HepG2 (cell line): ENCODE measurements at regions not wholly inside any gene's neighbourhood (a gene's known extent, or its start where the extent isn't known, plus 50 kb on each side); places are given as distances from the start of the nearest gene placed in this dataset.

Source experiments
- CEBPB ChIP-seq: IDR thresholded peaks from 2 replicates; pipeline ENCODE4 v1.6.1; 2011; ENCODE audit warnings: low read depth, low read length, improper control_type of control experiment, borderline replicate concordance
- CERS6 ChIP-seq: sonication (generic); formaldehyde crosslinking; IDR thresholded peaks from 2 replicates; pipeline ENCODE4 v1.5.0; 2020; ENCODE audit warnings: missing genetic modification reagents
- HNRNPK ChIP-seq: fragments of 200-400 bp; formaldehyde crosslinking; IDR thresholded peaks from 2 replicates; pipeline ENCODE4 v1.6.1; 2018; ENCODE audit warnings: low read length, low read depth, moderate library complexity, mild to moderate bottlenecking; ENCODE audit not compliant: poor library complexity, severe bottlenecking
- MAFK ChIP-seq, 2 experiments: IDR thresholded peaks in 1 of 2; conservative IDR thresholded peaks in 1 of 2; 2 replicates each; pipeline ENCODE4 v1.6.1; 2011; ENCODE audit warnings: improper control_type of control experiment in 2 of 2, low read length in 2 of 2
- ZNF274 ChIP-seq: sonication (generic); formaldehyde crosslinking; IDR thresholded peaks from 2 replicates; pipeline ENCODE4 v1.5.1; 2020; ENCODE audit warnings: mild to moderate bottlenecking, missing genetic modification reagents
- ZNF362 ChIP-seq: sonication (generic); formaldehyde crosslinking; IDR thresholded peaks from 2 replicates; pipeline ENCODE4 v1.4.0; 2020; ENCODE audit warnings: missing genetic modification reagents, mild to moderate bottlenecking, borderline replicate concordance
- ZNF891 ChIP-seq: sonication (generic); formaldehyde crosslinking; IDR thresholded peaks from 2 replicates; pipeline ENCODE4 v1.5.0; 2020; ENCODE audit warnings: mild to moderate bottlenecking, missing genetic modification reagents
- TF ChIP-seq, protein P1 (sequence below): sonication (generic); formaldehyde crosslinking; IDR thresholded peaks from 2 replicates; pipeline ENCODE4 v1.5.0; 2020; ENCODE audit warnings: mild to moderate bottlenecking, missing genetic modification reagents, moderate library complexity
- TF ChIP-seq, protein P2 (sequence below): sonication (generic); formaldehyde crosslinking; IDR thresholded peaks from 2 replicates; pipeline ENCODE4 v1.4.0; 2020; ENCODE audit warnings: missing genetic modification reagents
- TF ChIP-seq, protein P3 (sequence below): fragments of 450-650 bp; IDR thresholded peaks from 2 replicates; pipeline ENCODE4 v1.6.1; 2017

GRCh38 chr5:98530224-98530623 is 243.2 kb upstream of the RGMB start:
- TF ChIP-seq, protein P1, sequence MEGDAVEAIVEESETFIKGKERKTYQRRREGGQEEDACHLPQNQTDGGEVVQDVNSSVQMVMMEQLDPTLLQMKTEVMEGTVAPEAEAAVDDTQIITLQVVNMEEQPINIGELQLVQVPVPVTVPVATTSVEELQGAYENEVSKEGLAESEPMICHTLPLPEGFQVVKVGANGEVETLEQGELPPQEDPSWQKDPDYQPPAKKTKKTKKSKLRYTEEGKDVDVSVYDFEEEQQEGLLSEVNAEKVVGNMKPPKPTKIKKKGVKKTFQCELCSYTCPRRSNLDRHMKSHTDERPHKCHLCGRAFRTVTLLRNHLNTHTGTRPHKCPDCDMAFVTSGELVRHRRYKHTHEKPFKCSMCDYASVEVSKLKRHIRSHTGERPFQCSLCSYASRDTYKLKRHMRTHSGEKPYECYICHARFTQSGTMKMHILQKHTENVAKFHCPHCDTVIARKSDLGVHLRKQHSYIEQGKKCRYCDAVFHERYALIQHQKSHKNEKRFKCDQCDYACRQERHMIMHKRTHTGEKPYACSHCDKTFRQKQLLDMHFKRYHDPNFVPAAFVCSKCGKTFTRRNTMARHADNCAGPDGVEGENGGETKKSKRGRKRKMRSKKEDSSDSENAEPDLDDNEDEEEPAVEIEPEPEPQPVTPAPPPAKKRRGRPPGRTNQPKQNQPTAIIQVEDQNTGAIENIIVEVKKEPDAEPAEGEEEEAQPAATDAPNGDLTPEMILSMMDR (CRISPR knock-in tag) = no peak
- TF ChIP-seq MAFK (conservative IDR thresholded peaks at IDR 0.05 in 1 of 2, IDR thresholded peaks at IDR 0.05 in 1 of 2; ENCODE audit: low read length in 2 of 2) (no peak), ZNF274 (CRISPR knock-in tag) (no peak), ZNF891 (CRISPR knock-in tag) (no peak), CEBPB (no peak), CERS6 (CRISPR knock-in tag) (no peak), HNRNPK (no peak), ZNF362 (no peak)
- TF ChIP-seq, protein P2, sequence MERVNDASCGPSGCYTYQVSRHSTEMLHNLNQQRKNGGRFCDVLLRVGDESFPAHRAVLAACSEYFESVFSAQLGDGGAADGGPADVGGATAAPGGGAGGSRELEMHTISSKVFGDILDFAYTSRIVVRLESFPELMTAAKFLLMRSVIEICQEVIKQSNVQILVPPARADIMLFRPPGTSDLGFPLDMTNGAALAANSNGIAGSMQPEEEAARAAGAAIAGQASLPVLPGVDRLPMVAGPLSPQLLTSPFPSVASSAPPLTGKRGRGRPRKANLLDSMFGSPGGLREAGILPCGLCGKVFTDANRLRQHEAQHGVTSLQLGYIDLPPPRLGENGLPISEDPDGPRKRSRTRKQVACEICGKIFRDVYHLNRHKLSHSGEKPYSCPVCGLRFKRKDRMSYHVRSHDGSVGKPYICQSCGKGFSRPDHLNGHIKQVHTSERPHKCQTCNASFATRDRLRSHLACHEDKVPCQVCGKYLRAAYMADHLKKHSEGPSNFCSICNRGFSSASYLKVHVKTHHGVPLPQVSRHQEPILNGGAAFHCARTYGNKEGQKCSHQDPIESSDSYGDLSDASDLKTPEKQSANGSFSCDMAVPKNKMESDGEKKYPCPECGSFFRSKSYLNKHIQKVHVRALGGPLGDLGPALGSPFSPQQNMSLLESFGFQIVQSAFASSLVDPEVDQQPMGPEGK (CRISPR knock-in tag) = no peak
- TF ChIP-seq, protein P3, sequence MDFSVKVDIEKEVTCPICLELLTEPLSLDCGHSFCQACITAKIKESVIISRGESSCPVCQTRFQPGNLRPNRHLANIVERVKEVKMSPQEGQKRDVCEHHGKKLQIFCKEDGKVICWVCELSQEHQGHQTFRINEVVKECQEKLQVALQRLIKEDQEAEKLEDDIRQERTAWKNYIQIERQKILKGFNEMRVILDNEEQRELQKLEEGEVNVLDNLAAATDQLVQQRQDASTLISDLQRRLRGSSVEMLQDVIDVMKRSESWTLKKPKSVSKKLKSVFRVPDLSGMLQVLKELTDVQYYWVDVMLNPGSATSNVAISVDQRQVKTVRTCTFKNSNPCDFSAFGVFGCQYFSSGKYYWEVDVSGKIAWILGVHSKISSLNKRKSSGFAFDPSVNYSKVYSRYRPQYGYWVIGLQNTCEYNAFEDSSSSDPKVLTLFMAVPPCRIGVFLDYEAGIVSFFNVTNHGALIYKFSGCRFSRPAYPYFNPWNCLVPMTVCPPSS = no peak
